Muscle of back (tissue), 3 donors: ENCODE measurements at regions not wholly inside any gene's neighbourhood (a gene's known extent, or its start where the extent isn't known, plus 50 kb on each side); places are given as distances from the start of the nearest gene placed in this dataset.

ENCODE experiments used
- DNase-seq, 3 donors: peaks; one replicate each; pipeline versions ENCODE4 v3.0.0 to v3.0.0-alpha.2; 2013

DNA sequence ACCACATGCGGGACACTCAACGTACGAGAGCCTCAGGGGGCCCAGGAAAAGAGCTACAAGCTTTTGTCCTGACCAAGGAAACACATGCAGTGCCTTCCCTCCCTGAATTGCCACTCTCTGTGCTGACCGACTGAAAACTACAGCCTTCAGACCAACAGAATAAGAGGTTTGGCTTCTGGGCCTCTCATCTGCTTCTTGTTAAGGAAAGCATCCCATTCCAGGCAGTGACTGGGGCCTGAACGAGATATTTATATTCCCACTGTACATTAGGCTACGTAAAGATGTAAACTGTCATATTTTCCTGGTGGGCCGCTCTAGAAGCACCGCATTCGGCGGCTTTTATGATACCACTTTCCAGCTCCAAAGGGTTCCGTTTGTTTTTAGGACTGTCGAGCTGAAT is 208.9 kb upstream of the TPM1 start:
- DNase-seq = peak; percentile 69 to 89 (median 78)

GRCh38 chr15:62834686-62835329 is 207.7 kb upstream of the TPM1 start:
- no peak for DNase-seq

GRCh38 chr15:62835351-62835750 is 207.2 kb upstream of the TPM1 start:
- no peak for DNase-seq

DNA sequence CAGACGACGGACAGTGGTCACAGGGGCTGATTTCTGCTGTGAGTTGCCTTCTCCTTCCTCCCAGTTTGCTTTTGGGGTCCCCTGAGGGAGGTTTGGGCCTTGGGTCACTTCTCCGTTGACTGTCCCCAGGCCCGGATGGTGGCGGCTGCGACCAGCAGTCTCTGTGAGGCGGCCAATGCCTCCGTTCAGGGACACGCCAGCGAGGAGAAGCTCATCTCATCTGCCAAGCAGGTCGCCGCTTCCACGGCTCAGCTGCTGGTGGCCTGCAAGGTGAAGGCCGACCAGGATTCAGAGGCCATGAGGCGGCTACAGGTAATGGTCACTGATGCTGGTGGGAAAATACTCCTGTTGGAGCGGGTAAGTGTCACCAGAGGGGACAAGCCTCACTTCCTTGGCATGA is 206.8 kb upstream of the TPM1 start:
- no peak for DNase-seq

GRCh38 chr15:62840526-62841268 is 201.8 kb upstream of the TPM1 start:
- DNase-seq = no peak

GRCh38 chr15:62841269-62841628 is 201.3 kb upstream of the TPM1 start:
- no peak for DNase-seq

DNA sequence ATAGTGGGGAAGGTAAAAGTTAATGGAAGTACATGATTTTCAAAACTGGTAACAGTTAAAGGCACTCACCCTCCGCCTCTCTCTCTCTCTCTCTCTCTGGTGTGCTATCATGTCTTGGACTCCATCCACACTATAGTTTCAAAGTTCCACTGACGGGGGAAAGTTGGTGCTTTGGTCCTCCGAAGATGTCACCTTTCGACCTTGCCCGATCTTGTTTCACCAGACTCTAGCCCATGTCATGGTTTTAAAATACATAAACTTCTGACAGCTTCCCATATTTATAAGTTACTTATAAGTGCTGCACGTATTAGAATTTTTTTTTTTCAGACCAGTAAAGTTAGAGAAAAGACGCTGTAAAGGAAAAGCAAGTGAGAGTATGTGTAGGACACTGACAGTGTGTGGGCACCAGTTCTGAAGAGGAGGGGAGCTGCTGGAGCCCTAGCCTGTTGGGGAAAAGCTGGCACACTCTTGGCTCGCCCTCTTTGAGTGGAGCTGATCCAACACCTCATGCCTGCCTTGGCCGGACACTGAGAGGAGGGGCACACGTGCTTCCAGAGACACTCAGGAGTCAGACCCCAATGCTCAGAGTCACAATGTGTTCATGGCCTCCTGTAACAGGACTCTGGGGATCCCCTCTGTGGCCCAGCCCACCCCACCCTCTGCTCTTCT is 200.5 kb upstream of the TPM1 start:
- DNase-seq = no peak

GRCh38 chr15:62843311-62843710 is 199.2 kb upstream of the TPM1 start:
- no peak for DNase-seq

DNA sequence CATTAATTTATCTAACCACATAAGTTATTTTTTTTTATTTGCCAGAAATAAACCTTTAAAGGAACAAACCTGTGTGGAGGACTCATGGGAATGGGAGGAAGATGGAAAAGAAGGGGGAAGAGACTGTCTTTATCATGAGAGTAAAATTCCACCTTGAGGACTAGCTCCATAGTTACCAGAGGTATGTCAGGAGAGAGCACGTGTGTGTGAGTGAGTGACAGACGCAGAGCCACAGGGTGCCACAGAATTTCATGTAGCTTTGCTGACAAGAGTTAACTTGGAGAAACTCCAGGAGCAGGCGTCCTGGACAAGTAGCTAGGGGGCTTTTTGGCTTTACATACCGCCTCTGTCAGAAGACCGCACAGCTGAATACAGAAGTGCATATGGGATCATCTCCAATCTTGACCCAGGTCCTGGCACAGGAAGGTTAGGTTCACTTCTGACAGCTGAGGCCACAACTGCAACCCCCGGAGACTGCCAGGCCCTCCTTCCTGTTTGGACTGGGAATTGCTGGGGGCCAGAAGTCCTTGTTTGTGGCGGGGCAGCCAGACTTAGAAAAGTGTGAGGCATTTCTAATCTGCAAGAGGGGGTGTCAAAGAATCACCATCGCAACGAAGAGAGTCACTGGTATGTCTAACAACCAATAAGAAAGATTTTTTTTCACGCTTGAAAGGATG is 197.8 kb upstream of the TPM1 start:
- no peak for DNase-seq

GRCh38 chr15:62845241-62846126 is 197.1 kb upstream of the TPM1 start:
- no peak for DNase-seq

DNA sequence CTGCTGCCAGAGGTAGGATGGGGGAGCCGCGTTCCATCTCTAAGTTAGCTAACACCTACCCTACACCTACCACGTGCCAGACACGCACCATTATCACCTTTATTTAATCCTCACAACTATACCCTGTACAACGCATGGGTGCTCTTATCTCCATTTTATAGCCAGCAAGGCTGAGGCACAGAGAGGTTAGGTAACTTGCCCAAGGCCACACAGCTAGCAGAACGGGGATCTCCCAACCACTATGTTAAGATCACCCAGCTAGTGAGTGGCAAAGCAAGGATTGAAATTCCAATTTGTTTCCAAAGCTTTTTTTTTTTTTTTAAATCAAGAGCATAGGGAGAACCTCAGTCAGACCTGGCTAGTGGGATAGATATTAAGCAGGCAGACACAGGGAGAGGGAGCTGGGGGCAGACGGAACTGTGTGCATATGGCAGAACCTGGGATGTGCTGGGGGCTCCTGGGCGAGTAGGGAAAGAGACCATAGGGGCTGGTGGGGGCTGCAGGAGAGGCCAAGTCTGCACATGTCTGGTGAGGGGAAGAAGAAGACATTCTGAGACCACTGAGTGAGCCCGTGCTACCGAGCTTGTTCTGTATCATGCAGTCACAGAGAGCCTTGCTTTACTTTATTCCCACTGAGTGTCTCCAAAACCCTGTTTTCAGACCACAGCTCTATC is 196.3 kb upstream of the TPM1 start:
- no peak for DNase-seq

DNA sequence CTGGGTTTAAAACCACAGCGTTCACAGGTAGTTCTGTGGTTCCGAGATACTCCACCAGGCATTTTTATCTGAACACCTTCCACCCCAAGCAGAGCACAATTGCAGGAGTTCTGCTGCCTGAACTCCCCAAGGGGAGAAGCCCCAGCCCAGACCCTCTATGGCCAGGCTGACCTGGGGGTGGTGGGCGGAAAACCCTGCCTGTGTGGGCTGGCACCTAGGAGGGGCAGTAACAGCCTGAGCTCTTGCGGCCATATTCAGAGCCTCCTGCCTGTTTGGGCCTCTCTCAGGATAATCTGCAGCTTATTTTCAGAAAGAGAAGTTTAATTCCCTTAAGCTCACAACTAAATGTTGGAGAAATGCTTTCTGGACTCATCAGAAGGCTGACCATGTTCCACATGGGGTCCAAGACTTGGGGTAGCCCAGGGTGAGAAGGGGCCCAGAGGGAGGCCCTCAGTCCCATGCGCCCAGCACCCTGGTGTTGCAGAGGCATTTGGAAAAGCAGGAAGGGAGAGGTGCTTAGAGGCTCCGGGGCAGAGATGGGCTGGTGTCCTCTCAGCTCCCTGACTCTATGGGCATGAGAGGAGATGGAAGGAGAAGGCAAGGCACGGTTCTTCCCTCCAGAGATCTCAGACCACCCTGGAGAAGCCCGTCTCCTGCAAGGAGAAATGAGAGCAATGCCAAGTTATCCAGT is 195.6 kb upstream of the TPM1 start:
- no peak for DNase-seq

DNA sequence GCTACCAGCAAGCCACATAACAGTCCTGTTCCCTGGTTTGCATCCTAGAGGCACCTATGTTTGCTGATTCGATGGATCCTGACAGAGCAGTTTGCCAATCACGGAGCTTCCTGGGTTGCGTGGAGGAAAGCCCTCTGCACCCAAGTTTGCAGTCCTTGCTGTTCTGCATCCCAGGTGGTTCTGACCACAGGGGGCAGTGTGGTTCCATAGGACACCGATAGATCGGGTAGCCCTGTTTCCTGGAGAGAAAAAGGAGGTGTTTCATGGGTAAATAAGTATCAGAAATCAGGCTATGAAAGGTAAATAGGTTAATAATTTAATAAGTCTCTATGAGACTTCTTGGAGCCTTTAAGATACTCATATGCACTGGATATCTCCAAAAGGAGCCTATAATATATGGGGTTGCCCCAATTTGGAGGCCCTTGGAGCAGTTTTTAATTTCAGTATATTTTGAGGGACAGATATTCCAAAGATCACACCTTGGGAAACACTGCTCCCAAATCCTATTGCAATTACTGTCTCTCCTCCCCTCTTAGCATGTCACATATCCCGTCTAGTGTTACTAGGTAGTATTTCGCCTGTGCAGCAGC is 194.6 kb upstream of the TPM1 start:
- peak in 1 of 3 donors; percentile 55 for DNase-seq

GRCh38 chr15:62848632-62849050 is 193.9 kb upstream of the TPM1 start:
- peak in 1 of 3 donors; percentile 47 for DNase-seq

GRCh38 chr15:62849316-62850106 is 193.0 kb upstream of the TPM1 start:
- DNase-seq = peak in 1 of 3 donors; percentile 26

- DNase-seq = no peak
Observed at GRCh38 chr15:62850318-62850717, 192.2 kb upstream of the TPM1 start.

DNA sequence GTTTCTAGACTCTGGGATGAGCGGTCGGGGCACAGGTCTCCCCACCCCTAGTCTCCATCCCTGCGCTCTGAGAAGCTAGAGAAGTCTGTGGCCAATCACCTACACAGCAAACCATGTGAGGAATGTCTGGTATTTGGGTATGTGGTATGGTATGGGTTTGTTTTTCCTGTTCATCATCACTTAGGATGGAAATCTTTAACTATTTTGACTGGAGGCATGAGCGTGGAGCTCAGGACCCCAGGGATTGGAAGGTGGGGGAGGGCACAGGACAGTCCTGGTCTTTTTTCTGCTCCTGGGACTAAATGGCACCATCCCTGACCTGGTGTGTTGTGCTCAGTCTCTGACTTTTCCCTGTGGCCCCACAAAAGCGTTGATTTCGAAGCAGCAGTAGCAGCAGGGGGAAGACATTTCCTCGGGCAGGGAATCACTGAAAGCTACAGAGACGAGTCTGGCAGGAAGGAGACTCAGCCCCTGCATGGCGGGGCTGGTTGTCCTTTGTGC is 191.7 kb upstream of the TPM1 start:
- peak in 1 of 3 donors; percentile 90 for DNase-seq

DNA sequence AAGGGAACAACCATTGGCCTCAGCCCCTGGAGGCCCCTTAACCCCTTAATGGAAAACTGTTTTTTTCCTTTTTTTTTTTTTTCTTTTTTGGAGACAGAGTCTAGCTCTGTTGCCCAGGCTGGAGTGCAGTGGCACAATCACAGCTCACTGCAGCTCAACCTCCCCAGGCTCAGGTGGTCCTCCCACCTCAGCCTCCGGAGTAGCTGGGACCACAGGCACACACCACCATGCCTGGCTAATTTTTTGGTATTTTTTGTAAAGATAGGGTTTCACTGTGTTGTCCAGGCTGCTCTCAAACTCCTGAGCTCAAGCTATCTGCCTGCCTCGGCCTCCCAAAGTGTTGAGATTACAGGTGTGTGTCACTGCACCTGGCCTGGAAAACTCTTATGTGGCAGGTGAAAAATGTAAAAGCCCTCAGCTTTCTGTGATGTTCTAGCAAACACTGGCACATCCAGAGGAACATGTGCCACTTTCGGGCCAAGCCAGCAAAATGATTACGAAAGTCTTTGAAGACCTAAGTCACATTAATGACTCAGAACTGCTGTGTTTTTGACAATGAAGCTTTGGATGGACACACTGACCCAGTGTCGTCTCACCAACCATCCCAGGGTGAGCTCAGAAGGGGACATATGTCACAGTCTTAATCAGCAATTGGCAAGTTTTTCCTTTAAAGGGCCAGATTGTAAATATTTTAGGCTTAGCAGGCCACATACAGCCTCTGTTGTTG is 189.3 kb upstream of the TPM1 start:
- DNase-seq = no peak
